ENCODE measurements at regions not wholly inside any gene's neighbourhood (a gene's known extent, or its start where the extent isn't known, plus 50 kb on each side); places are given as distances from the start of the nearest gene placed in this dataset.

DNA sequence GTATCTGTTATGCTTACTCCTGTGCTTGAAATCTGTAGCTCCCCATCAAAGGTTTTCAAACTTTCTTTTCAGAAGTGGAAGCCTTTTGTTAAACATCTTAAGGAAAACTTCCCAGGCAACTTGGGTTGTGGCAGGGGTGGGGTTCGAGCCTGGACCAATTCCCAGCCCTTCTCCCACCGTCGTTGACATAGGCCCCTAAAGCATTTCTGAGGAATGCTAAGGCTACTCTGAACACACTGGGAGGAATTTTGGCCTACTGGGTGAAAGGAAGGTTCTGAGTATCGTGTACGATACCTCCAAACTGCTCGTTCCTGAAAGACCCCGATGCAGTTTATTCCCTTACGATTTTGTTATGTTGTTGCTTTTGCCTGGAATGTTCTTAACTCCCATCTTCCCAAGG, 56.1 kb upstream of the PMFBP1 start:
- no peak for TF ChIP-seq POLR2A (IDR thresholded peaks at IDR 0.05)
- TF ChIP-seq, protein P1, sequence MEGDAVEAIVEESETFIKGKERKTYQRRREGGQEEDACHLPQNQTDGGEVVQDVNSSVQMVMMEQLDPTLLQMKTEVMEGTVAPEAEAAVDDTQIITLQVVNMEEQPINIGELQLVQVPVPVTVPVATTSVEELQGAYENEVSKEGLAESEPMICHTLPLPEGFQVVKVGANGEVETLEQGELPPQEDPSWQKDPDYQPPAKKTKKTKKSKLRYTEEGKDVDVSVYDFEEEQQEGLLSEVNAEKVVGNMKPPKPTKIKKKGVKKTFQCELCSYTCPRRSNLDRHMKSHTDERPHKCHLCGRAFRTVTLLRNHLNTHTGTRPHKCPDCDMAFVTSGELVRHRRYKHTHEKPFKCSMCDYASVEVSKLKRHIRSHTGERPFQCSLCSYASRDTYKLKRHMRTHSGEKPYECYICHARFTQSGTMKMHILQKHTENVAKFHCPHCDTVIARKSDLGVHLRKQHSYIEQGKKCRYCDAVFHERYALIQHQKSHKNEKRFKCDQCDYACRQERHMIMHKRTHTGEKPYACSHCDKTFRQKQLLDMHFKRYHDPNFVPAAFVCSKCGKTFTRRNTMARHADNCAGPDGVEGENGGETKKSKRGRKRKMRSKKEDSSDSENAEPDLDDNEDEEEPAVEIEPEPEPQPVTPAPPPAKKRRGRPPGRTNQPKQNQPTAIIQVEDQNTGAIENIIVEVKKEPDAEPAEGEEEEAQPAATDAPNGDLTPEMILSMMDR (IDR thresholded peaks at IDR 0.05 in 4 of 5, conservative IDR thresholded peaks at IDR 0.05 in 1 of 5) = no peak
